ENCODE measurements at regions not wholly inside any gene's neighbourhood (a gene's known extent, or its start where the extent isn't known, plus 50 kb on each side); places are given as distances from the start of the nearest gene placed in this dataset.

DNA sequence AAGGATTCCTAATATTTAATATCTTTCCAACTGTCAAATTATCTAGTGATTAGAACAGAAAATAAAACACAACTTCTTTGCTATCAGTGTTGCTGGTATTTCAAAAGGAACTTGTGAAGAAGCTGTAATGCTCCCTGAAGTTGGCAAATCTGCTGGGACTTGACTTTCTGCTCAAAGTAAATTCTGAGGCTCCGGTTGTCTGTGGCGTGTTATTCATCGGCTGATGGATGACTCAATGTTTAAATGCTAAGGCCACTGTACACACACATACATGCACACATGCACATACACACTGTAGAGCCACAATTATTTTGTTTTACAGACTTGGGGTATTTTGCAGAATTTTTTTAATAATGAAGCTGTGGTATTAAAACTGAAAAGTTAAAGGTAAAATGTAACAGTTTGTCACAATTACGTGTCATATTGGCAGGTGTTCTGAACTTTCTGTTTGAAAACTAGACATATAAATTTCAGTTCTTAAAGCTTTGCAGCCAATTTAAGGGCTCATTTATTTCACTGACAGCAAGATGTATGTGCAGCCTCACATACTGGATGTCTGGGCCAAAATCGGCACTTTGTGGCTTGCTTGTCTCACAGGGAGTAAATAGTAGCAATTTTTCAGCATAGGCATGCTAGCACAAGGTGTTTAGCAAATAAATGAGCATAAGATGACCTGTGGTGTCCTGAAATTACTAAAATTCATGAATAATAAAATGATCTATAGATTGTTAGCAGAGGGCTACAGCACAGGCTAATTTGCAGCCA, 1691.7 kb upstream of the PCDH20 start:
- no peak for TF ChIP-seq ELF4 (IDR thresholded peaks at IDR 0.05)
- TF ChIP-seq HDGF (IDR thresholded peaks at IDR 0.05; ENCODE audit: borderline replicate concordance): no peak
- TF ChIP-seq SUZ12 (IDR thresholded peaks at IDR 0.05): no peak

All from HEK293T (cell line).